ENCODE measurements at regions not wholly inside any gene's neighbourhood (a gene's known extent, or its start where the extent isn't known, plus 50 kb on each side); places are given as distances from the start of the nearest gene placed in this dataset.

DNA sequence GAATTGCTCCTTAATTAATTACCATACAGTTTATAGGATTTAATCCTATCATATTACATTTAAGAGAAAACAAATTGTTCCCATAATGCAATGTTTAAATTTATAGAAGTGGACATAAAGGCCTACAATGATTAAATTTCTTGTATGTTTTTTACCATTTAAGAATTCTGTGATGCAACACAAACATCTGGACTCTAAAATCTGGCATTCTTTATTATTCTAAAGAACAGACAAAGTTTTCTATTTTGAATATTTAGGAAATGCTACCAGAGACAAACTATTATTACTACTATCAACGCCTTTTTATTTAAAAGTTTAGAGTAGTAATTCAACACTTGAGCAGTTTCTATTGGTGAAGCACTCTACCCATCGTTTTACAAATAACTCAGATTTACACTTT is 535.1 kb downstream of the TMX3 start:
- TF ChIP-seq, protein P1, sequence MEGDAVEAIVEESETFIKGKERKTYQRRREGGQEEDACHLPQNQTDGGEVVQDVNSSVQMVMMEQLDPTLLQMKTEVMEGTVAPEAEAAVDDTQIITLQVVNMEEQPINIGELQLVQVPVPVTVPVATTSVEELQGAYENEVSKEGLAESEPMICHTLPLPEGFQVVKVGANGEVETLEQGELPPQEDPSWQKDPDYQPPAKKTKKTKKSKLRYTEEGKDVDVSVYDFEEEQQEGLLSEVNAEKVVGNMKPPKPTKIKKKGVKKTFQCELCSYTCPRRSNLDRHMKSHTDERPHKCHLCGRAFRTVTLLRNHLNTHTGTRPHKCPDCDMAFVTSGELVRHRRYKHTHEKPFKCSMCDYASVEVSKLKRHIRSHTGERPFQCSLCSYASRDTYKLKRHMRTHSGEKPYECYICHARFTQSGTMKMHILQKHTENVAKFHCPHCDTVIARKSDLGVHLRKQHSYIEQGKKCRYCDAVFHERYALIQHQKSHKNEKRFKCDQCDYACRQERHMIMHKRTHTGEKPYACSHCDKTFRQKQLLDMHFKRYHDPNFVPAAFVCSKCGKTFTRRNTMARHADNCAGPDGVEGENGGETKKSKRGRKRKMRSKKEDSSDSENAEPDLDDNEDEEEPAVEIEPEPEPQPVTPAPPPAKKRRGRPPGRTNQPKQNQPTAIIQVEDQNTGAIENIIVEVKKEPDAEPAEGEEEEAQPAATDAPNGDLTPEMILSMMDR (IDR thresholded peaks at IDR 0.05; ENCODE audit: low read depth, low read length, poor library complexity, severe bottlenecking), result no peak
- TF ChIP-seq EZH2phosphoT487 (IDR thresholded peaks at IDR 0.05; ENCODE audit: borderline replicate concordance, low read length), result no peak
